Adrenal gland (tissue), 9 donors: ENCODE measurements at regions not wholly inside any gene's neighbourhood (a gene's known extent, or its start where the extent isn't known, plus 50 kb on each side); places are given as distances from the start of the nearest gene placed in this dataset.

ENCODE experiments used
- DNase-seq, 7 donors: peaks; one replicate each; pipeline ENCODE4 v3.0.0-alpha.2; 2019 to 2020
- H3K27ac ChIP-seq, 5 donors: fragments of 200-600 bp; sonication (generic) in 4 of 5; 1 replicate in 3 of 5; 2 replicates in 2 of 5; pipeline versions ENCODE4 v1.5.1 to v1.8.0; 2016 to 2020; ENCODE audit warnings: mild to moderate bottlenecking in 1 of 5
- H3K27me3 ChIP-seq: fragments of 200-600 bp; 2 replicates; pipeline ENCODE4 v1.8.0; 2021
- H3K36me3 ChIP-seq, 2 donors: fragments of 200-600 bp; replicated peaks in 1 of 2; 1 replicate in 1 of 2; 2 replicates in 1 of 2; pipeline versions ENCODE4 v1.5.1 to v1.8.0; 2018 to 2022
- H3K4me1 ChIP-seq, 2 donors: fragments of 200-600 bp; replicated peaks in 1 of 2; 1 replicate in 1 of 2; 2 replicates in 1 of 2; pipeline versions ENCODE4 v1.5.1 to v1.8.0; 2018 to 2021
- H3K4me3 ChIP-seq, 4 donors: fragments of 200-600 bp; sonication (generic) in 3 of 4; one replicate each; pipeline ENCODE4 v1.5.1; 2016 to 2018
- H3K9me3 ChIP-seq, 3 donors: fragments of 200-600 bp; sonication (generic) in 1 of 3; replicated peaks in 1 of 3; 1 replicate in 2 of 3; 2 replicates in 1 of 3; pipeline versions ENCODE4 v1.5.1 to v1.8.0; 2016 to 2021
- POLR2A ChIP-seq, 2 donors: fragments of 450-650 bp; IDR thresholded peaks; one replicate each; pipeline ENCODE4 v1.6.1; 2017; ENCODE audit warnings: antibody characterized with exemption in 2 of 2, mild to moderate bottlenecking in 2 of 2, moderate library complexity in 1 of 2
- WGBS, 4 donors: extraction: QIAGEN DNeasy Blood & Tissue Kit in 2 of 4; methylation state at CpG; one replicate each; pipeline versions ENCODE4 v1.1.5 to v1.1.7; 2013 to 2017; 5-methylcytosine and 5-hydroxymethylcytosine counted together
- intact Hi-C, 2 donors: fragments of 100-400 bp; cut with DNase I; formaldehyde crosslinking; loops; one replicate each; pipeline versions ENCODE4 v1.14.1 to v1.15.0; 2022 to 2023
- TF ChIP-seq, protein P1 (sequence below), 6 experiments: fragments of 450-650 bp in 4 of 6; fragments of 200-600 bp in 2 of 6; sonication (generic) in 1 of 6; IDR thresholded peaks; 1 replicate in 5 of 6; 2 replicates in 1 of 6; pipeline versions ENCODE4 v1.5.1 to v1.8.0; 2016 to 2021; ENCODE audit warnings: antibody characterized with exemption in 6 of 6, mild to moderate bottlenecking in 2 of 6, moderate library complexity in 1 of 6
- donor health status: healthy with polysubstance abuse.
- donor health status: Bipolar disorder and iron deficiency.
- donor health status: DM: yes; HTN: yes; CAD: no.
- donor health status: DM: no; HTN: no; CAD: no.
- donor health status: DM: no; HTN: no; CAD: no.

DNA sequence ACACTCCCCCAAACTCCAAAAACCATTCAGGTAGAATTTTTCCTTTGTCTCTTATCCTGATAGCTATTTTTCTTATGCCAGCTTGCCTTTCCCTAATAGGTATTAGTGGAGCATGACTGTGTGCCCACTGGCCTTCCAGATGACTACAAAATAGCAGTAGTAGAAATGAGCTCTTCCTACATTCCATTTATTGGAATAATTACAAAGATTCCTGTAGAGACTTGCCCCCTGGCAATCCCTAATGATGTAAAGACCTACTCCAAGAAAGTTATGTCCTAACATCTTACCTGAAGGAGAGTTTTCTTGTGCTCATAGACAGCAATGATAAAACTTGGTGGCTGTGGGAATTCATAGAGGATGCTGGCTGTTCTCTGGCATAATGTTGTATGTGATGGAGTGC is 501.8 kb downstream of the GATA3 start:
- no peaks in the 10 kb centered on the region for H3K9me3 ChIP-seq
- TF ChIP-seq POLR2A (IDR thresholded peaks at IDR 0.05) = no peak
- TF ChIP-seq, protein P1, sequence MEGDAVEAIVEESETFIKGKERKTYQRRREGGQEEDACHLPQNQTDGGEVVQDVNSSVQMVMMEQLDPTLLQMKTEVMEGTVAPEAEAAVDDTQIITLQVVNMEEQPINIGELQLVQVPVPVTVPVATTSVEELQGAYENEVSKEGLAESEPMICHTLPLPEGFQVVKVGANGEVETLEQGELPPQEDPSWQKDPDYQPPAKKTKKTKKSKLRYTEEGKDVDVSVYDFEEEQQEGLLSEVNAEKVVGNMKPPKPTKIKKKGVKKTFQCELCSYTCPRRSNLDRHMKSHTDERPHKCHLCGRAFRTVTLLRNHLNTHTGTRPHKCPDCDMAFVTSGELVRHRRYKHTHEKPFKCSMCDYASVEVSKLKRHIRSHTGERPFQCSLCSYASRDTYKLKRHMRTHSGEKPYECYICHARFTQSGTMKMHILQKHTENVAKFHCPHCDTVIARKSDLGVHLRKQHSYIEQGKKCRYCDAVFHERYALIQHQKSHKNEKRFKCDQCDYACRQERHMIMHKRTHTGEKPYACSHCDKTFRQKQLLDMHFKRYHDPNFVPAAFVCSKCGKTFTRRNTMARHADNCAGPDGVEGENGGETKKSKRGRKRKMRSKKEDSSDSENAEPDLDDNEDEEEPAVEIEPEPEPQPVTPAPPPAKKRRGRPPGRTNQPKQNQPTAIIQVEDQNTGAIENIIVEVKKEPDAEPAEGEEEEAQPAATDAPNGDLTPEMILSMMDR (IDR thresholded peaks at IDR 0.05) = no peak
- H3K4me3 ChIP-seq = no peak overlapping the region
- intact Hi-C loops = no loop called here
- H3K4me1 ChIP-seq = no peaks in the 10 kb centered on the region
- DNase-seq = no peak
- H3K27ac ChIP-seq = no peak overlapping the region
- H3K36me3 ChIP-seq = no peaks in the 10 kb centered on the region
- H3K27me3 ChIP-seq = no peaks in the 10 kb centered on the region

DNA sequence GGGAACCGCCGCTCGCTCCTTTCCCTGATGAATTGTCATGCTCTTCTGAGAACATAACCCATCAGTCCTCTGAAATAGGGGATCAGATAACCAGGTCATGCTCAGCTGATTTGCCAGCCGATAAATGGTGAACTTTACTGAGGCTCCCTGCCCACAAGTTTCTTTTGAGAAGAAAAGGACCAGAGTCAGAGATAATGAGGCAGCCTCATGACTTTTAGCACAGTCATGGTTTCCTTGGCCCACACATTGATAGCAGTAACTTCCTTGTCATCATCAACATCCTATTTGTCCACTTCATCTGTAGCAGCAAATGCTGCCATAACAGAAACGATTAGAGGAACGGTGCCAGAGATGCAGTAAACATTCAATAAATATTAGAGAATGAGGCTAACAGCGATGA is 509.0 kb downstream of the GATA3 start:
- Histone ChIP-seq H3K4me3 (no peak overlapping the region), H3K4me1 (no peaks in the 10 kb centered on the region), H3K9me3 (no peaks in the 10 kb centered on the region), H3K36me3 (no peaks in the 10 kb centered on the region), H3K27me3 (no peaks in the 10 kb centered on the region), H3K27ac (no peak overlapping the region)
- DNase-seq = no peak
- intact Hi-C loops = no loop called here
- 78 to 88% (median 80%) methylated on average over 7 of the region's 7 CpGs for WGBS, 4 donors
- TF ChIP-seq, protein P1 (IDR thresholded peaks at IDR 0.05) = no peak
- no peak for TF ChIP-seq POLR2A (IDR thresholded peaks at IDR 0.05)

DNA sequence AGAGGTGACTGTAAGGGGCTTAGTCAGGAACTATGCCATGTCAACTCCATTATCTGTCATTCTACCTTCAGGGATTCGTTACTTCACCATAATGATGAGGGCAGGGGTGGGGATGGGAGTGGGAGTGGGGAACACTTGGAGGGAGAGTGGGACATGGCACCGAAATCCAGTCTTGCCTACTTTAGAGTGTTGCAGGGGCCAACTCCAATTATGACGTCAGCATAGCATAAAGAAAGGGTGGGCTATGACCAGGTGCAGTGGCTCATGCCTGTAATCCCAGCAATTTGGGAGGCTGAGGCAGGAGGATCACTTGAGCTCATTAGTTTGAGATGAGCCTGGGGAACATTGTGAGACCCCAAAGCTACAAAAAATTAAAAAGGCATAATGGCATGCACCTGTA is 512.2 kb downstream of the GATA3 start:
- TF ChIP-seq, protein P1 (IDR thresholded peaks at IDR 0.05) = no peak
- no peak for TF ChIP-seq POLR2A (IDR thresholded peaks at IDR 0.05)
- Histone ChIP-seq H3K27ac (no peak overlapping the region), H3K9me3 (no peaks in the 10 kb centered on the region), H3K4me1 (no peaks in the 10 kb centered on the region), H3K4me3 (no peak overlapping the region), H3K36me3 (no peaks in the 10 kb centered on the region), H3K27me3 (no peaks in the 10 kb centered on the region)
- no peak for DNase-seq
- 72 to 82% (median 77%) methylated on average over 3 of the region's 3 CpGs for WGBS, 4 donors
- intact Hi-C loops = no loop called here

DNA sequence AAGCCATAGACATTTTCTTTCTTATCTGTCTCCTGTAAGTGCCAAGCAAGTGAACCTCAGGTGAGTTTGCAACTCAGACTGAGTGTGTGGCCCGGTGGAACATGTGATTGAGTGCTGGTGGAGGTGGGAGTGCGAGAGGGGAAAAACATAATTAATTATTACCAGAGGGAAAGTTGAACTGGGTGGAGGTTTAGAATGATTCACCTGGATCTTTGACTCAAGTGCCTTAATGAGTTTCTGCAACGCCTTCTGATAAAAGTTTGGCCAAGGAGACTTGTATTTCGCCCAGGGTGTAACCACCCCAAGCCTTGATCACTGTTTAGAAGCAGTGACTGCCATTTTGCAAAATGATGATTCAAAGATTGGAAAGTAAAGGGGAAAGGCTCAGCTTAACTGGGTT is 513.9 kb downstream of the GATA3 start:
- H3K36me3 ChIP-seq = no peaks in the 10 kb centered on the region
- no peak overlapping the region for H3K4me3 ChIP-seq
- no peak for DNase-seq
- no peaks in the 10 kb centered on the region for H3K9me3 ChIP-seq
- no peak overlapping the region for H3K27ac ChIP-seq
- TF ChIP-seq, protein P1 (IDR thresholded peaks at IDR 0.05) = no peak
- TF ChIP-seq POLR2A (IDR thresholded peaks at IDR 0.05) = no peak
- H3K27me3 ChIP-seq = no peaks in the 10 kb centered on the region
- intact Hi-C loops = no loop called here
- no peaks in the 10 kb centered on the region for H3K4me1 ChIP-seq
- WGBS, 4 donors = 53 to 82% (median 64%) methylated on average over 4 of the region's 4 CpGs
